ENCODE measurements at regions not wholly inside any gene's neighbourhood (a gene's known extent, or its start where the extent isn't known, plus 50 kb on each side); places are given as distances from the start of the nearest gene placed in this dataset.

- Mint-ChIP-seq H3K4me3 (no peak overlapping the region), H3K27ac (no peak overlapping the region), H3K4me1 (ENCODE audit: low read depth) (no peaks in the 10 kb centered on the region), H3K27me3 (no peaks in the 10 kb centered on the region), H3K9me3 (peaks cover 22% of the 10 kb centered on the region), H3K36me3 (ENCODE audit: low read depth) (no peaks in the 10 kb centered on the region)
- DNase-seq = no peak
These were observed 566.2 kb upstream of the NOX3 start for GRCh38 chr6:156021746-156022396.

GRCh38 chr6:156017838-156018237, 562.2 kb upstream of the NOX3 start:
- Mint-ChIP-seq H3K36me3 (ENCODE audit: low read depth) (no peaks in the 10 kb centered on the region), H3K4me1 (ENCODE audit: low read depth) (peaks cover 17% of the 10 kb centered on the region), H3K27ac (no peak overlapping the region), H3K27me3 (no peaks in the 10 kb centered on the region), H3K4me3 (no peak overlapping the region), H3K9me3 (no peaks in the 10 kb centered on the region)
- no peak for DNase-seq

GRCh38 chr6:156016186-156016976, 560.7 kb upstream of the NOX3 start:
- H3K27me3 Mint-ChIP-seq = no peaks in the 10 kb centered on the region

GRCh38 chr6:156013155-156013554, 557.5 kb upstream of the NOX3 start:
- Mint-ChIP-seq H3K9me3 (peaks cover 5% of the 10 kb centered on the region), H3K4me1 (ENCODE audit: low read depth) (peaks cover 23% of the 10 kb centered on the region), H3K27me3 (no peaks in the 10 kb centered on the region), H3K4me3 (no peak overlapping the region), H3K27ac (no peak overlapping the region), H3K36me3 (ENCODE audit: low read depth) (no peaks in the 10 kb centered on the region)
- DNase-seq = no peak

More at GRCh38 chr6:156016186-156016976, 560.7 kb upstream of the NOX3 start:
- Mint-ChIP-seq H3K27ac (no peak overlapping the region), H3K4me1 (ENCODE audit: low read depth) (peaks cover 18% of the 10 kb centered on the region), H3K9me3 (no peaks in the 10 kb centered on the region), H3K36me3 (ENCODE audit: low read depth) (no peaks in the 10 kb centered on the region), H3K4me3 (no peak overlapping the region)
- DNase-seq = no peak

- Mint-ChIP-seq H3K9me3 (peaks cover 5% of the 10 kb centered on the region), H3K27ac (peak overlapping the region; percentile 51), H3K4me3 (no peak overlapping the region), H3K36me3 (ENCODE audit: low read depth) (no peaks in the 10 kb centered on the region), H3K27me3 (no peaks in the 10 kb centered on the region), H3K4me1 (ENCODE audit: low read depth) (peaks cover 22% of the 10 kb centered on the region)
- no peak for DNase-seq
These were observed 554.0 kb upstream of the NOX3 start for GRCh38 chr6:156009656-156010055.

GRCh38 chr6:156004796-156005195, 549.2 kb upstream of the NOX3 start:
- Mint-ChIP-seq H3K27me3 (no peaks in the 10 kb centered on the region), H3K27ac (no peak overlapping the region), H3K9me3 (peaks cover 4% of the 10 kb centered on the region), H3K36me3 (ENCODE audit: low read depth) (no peaks in the 10 kb centered on the region), H3K4me1 (ENCODE audit: low read depth) (peaks cover 4% of the 10 kb centered on the region), H3K4me3 (no peak overlapping the region)
- DNase-seq = no peak

- Mint-ChIP-seq H3K27me3 (peaks cover 3% of the 10 kb centered on the region), H3K9me3 (peaks cover 7% of the 10 kb centered on the region), H3K27ac (no peak overlapping the region), H3K4me1 (ENCODE audit: low read depth) (no peaks in the 10 kb centered on the region), H3K4me3 (no peak overlapping the region), H3K36me3 (ENCODE audit: low read depth) (no peaks in the 10 kb centered on the region)
- DNase-seq = no peak
These were observed 540.5 kb upstream of the NOX3 start for GRCh38 chr6:155996151-155996550.

- H3K36me3 Mint-ChIP-seq (ENCODE audit: low read depth) = no peaks in the 10 kb centered on the region
- H3K4me3 Mint-ChIP-seq = no peak overlapping the region
- no peaks in the 10 kb centered on the region for H3K4me1 Mint-ChIP-seq (ENCODE audit: low read depth)
- no peak overlapping the region for H3K27ac Mint-ChIP-seq
- no peak for DNase-seq
- peaks cover 7% of the 10 kb centered on the region for H3K9me3 Mint-ChIP-seq
- peaks cover 3% of the 10 kb centered on the region for H3K27me3 Mint-ChIP-seq
These were observed 539.6 kb upstream of the NOX3 start for GRCh38 chr6:155995281-155995680.

- Mint-ChIP-seq H3K27me3 (peaks cover 3% of the 10 kb centered on the region), H3K9me3 (peaks cover 7% of the 10 kb centered on the region), H3K4me1 (ENCODE audit: low read depth) (no peaks in the 10 kb centered on the region), H3K4me3 (no peak overlapping the region), H3K36me3 (ENCODE audit: low read depth) (no peaks in the 10 kb centered on the region), H3K27ac (no peak overlapping the region)
- no peak for DNase-seq
These were observed 538.4 kb upstream of the NOX3 start for GRCh38 chr6:155994086-155994485.

- Mint-ChIP-seq H3K4me1 (ENCODE audit: low read depth) (no peaks in the 10 kb centered on the region), H3K4me3 (no peak overlapping the region), H3K9me3 (peaks cover 7% of the 10 kb centered on the region)
These were observed 537.6 kb upstream of the NOX3 start for GRCh38 chr6:155993240-155993639.

GRCh38 chr6:155985660-155986138, 530.1 kb upstream of the NOX3 start:
- no peaks in the 10 kb centered on the region for H3K36me3 Mint-ChIP-seq (ENCODE audit: low read depth)
- no peak overlapping the region for H3K4me3 Mint-ChIP-seq
- DNase-seq = no peak
- no peaks in the 10 kb centered on the region for H3K27me3 Mint-ChIP-seq
- no peaks in the 10 kb centered on the region for H3K4me1 Mint-ChIP-seq (ENCODE audit: low read depth)
- no peak overlapping the region for H3K27ac Mint-ChIP-seq
- H3K9me3 Mint-ChIP-seq = no peaks in the 10 kb centered on the region

More at GRCh38 chr6:155993240-155993639, 537.6 kb upstream of the NOX3 start:
- DNase-seq = no peak
- Mint-ChIP-seq H3K27me3 (peaks cover 3% of the 10 kb centered on the region), H3K27ac (no peak overlapping the region), H3K36me3 (ENCODE audit: low read depth) (no peaks in the 10 kb centered on the region)

GRCh38 chr6:155980768-155981079, 525.1 kb upstream of the NOX3 start:
- H3K27ac Mint-ChIP-seq = no peak overlapping the region
- no peak for DNase-seq
- no peaks in the 10 kb centered on the region for H3K36me3 Mint-ChIP-seq (ENCODE audit: low read depth)
- no peak overlapping the region for H3K4me3 Mint-ChIP-seq
- no peaks in the 10 kb centered on the region for H3K27me3 Mint-ChIP-seq
- no peaks in the 10 kb centered on the region for H3K4me1 Mint-ChIP-seq (ENCODE audit: low read depth)
- H3K9me3 Mint-ChIP-seq = no peaks in the 10 kb centered on the region

GRCh38 chr6:155980014-155980767, 524.6 kb upstream of the NOX3 start:
- H3K9me3 Mint-ChIP-seq = no peaks in the 10 kb centered on the region

GRCh38 chr6:155975506-155975905, 519.9 kb upstream of the NOX3 start:
- Mint-ChIP-seq H3K36me3 (ENCODE audit: low read depth) (no peaks in the 10 kb centered on the region), H3K4me1 (ENCODE audit: low read depth) (peaks cover 24% of the 10 kb centered on the region), H3K27ac (no peak overlapping the region), H3K27me3 (no peaks in the 10 kb centered on the region), H3K4me3 (no peak overlapping the region), H3K9me3 (no peaks in the 10 kb centered on the region)
- no peak for DNase-seq

More at GRCh38 chr6:155980014-155980767, 524.6 kb upstream of the NOX3 start:
- Mint-ChIP-seq H3K4me3 (no peak overlapping the region), H3K4me1 (ENCODE audit: low read depth) (no peaks in the 10 kb centered on the region), H3K36me3 (ENCODE audit: low read depth) (no peaks in the 10 kb centered on the region), H3K27me3 (no peaks in the 10 kb centered on the region), H3K27ac (no peak overlapping the region)
- no peak for DNase-seq

Measured in activated T-cell treated with anti-CD3 and anti-CD28 coated beads, Interleukin-2, amount 50 U/mL, for 24 hours (primary cell).